SK-N-SH (cell line): ENCODE measurements at regions not wholly inside any gene's neighbourhood (a gene's known extent, or its start where the extent isn't known, plus 50 kb on each side); places are given as distances from the start of the nearest gene placed in this dataset.

Experiments used
- CTCF ChIA-PET: fragments of 300-600, 350-600 bp; formaldehyde crosslinking; extraction: SDS; loops from one replicate; lab custom pipeline; 2021; lab: Yijun Ruan, JAX
- POLR2A ChIA-PET: fragments of 350-600 bp; sonication (Branson Sonifier 250); formaldehyde crosslinking; extraction: SDS; loops from one replicate; lab custom pipeline; 2020; ENCODE audit warnings: antibody characterized with exemption, inconsistent platforms; lab: Yijun Ruan, JAX
- DNase-seq: peaks from one replicate; pipeline ENCODE4 v3.0.0; 2012
- H2AFZ ChIP-seq: fragments of 200-600 bp; sonication (generic); 2 replicates; pipeline ENCODE4 v1.8.1; 2016; ENCODE audit warnings: antibody characterized with exemption, mild to moderate bottlenecking, low read depth
- H3F3A ChIP-seq: fragments of 200-600 bp; sonication (generic); replicated peaks from 2 replicates; pipeline ENCODE3; 2016; ENCODE audit warnings: antibody characterized with exemption, mild to moderate bottlenecking; ENCODE audit not compliant: insufficient read depth
- H3K27ac ChIP-seq, 2 experiments: fragments of 200-500 bp in 1 of 2; fragments of 200-600 bp in 1 of 2; sonication (Bioruptor generic) in 1 of 2; sonication (generic), shearing (Covaris generic) in 1 of 2; 2 replicates each; pipeline versions ENCODE4 v1.5.1 to v1.6.1; 2014 to 2016; ENCODE audit warnings: low read depth in 2 of 2, inconsistent platforms in 1 of 2, low read length in 1 of 2, mild to moderate bottlenecking in 1 of 2, mixed read lengths in 1 of 2
- H3K27me3 ChIP-seq: fragments of 200-600 bp; sonication (generic), shearing (Covaris generic); 2 replicates; pipeline ENCODE4 v1.6.1; 2016; ENCODE audit warnings: mixed run types; ENCODE audit not compliant: insufficient read depth
- H3K36me3 ChIP-seq, 2 experiments: fragments of 200-500 bp in 1 of 2; fragments of 200-600 bp in 1 of 2; sonication (Bioruptor generic) in 1 of 2; sonication (generic) in 1 of 2; replicated peaks in 1 of 2; 2 replicates each; pipeline versions ENCODE3 to v1.5.1; 2014 to 2016; ENCODE audit warnings: low read length in 1 of 2, mild to moderate bottlenecking in 1 of 2; ENCODE audit not compliant: insufficient read depth in 2 of 2, control insufficient read depth in 1 of 2
- H3K4me1 ChIP-seq, 2 experiments: fragments of 200-500 bp in 1 of 2; fragments of 200-600 bp in 1 of 2; sonication (Bioruptor generic) in 1 of 2; sonication (generic), shearing (Covaris generic) in 1 of 2; 2 replicates each; pipeline versions ENCODE4 v1.5.1 to v1.6.1; 2014 to 2016; ENCODE audit warnings: low read depth in 1 of 2, low read length in 1 of 2, mixed run types in 1 of 2; ENCODE audit not compliant: insufficient read depth in 2 of 2, control insufficient read depth in 1 of 2
- H3K4me2 ChIP-seq: fragments of 200-600 bp; sonication (generic), shearing (Covaris generic); 2 replicates; pipeline ENCODE4 v1.6.1; 2017; ENCODE audit warnings: mixed run types
- H3K4me3 ChIP-seq, 2 experiments: fragments of 200-500 bp in 1 of 2; fragments of 200-600 bp in 1 of 2; sonication (Bioruptor generic) in 1 of 2; sonication (generic), shearing (Covaris generic) in 1 of 2; 2 replicates each; pipeline versions ENCODE4 v1.5.1 to v1.8.1; 2014 to 2016; ENCODE audit warnings: low read depth in 2 of 2, inconsistent platforms in 1 of 2, low read length in 1 of 2, mild to moderate bottlenecking in 1 of 2, mixed read lengths in 1 of 2, moderate library complexity in 1 of 2
- H3K79me2 ChIP-seq: fragments of 200-600 bp; sonication (generic); 2 replicates; pipeline ENCODE4 v1.8.1; 2017; ENCODE audit warnings: mild to moderate bottlenecking; ENCODE audit not compliant: insufficient read depth
- H3K9ac ChIP-seq: fragments of 200-600 bp; sonication (generic); 2 replicates; pipeline ENCODE4 v1.6.1; 2017; ENCODE audit warnings: mixed run types
- H3K9me2 ChIP-seq: fragments of 200-600 bp; sonication (generic); 2 replicates; pipeline ENCODE4 v1.6.1; 2017; ENCODE audit warnings: mixed run types
- H3K9me3 ChIP-seq: fragments of 200-600 bp; sonication (generic); 2 replicates; pipeline ENCODE4 v1.6.1; 2017; ENCODE audit warnings: mixed run types, mild to moderate bottlenecking, moderate library complexity
- H4K20me1 ChIP-seq: fragments of 200-600 bp; sonication (generic); 2 replicates; pipeline ENCODE4 v1.6.1; 2017; ENCODE audit warnings: mild to moderate bottlenecking, mixed run types; ENCODE audit not compliant: insufficient read depth
- CHD2 ChIP-seq: fragments of 150-350 bp; IDR thresholded peaks from 2 replicates; pipeline ENCODE4 v1.6.1; 2018; ENCODE audit warnings: low read length; ENCODE audit not compliant: partially characterized antibody
- CTCF ChIP-seq: fragments of 200-600 bp; sonication (generic); IDR thresholded peaks from 2 replicates; pipeline ENCODE4 v1.6.1; 2017; ENCODE audit warnings: antibody characterized with exemption, mild to moderate bottlenecking, moderate library complexity
- ELF1 ChIP-seq: IDR thresholded peaks from 2 replicates; pipeline ENCODE4 v1.4.0; 2012
- EP300 ChIP-seq, 2 experiments: IDR thresholded peaks; 2 replicates each; pipeline versions ENCODE4 v1.4.0 to v1.6.1; 2012; ENCODE audit warnings: borderline replicate concordance in 1 of 2, low read depth in 1 of 2, low read length in 1 of 2
- FOSL2 ChIP-seq: IDR thresholded peaks from 2 replicates; pipeline ENCODE4 v1.4.0; 2012; ENCODE audit warnings: low read depth, mild to moderate bottlenecking, moderate library complexity, borderline replicate concordance
- FOXJ3 ChIP-seq: sonication (generic); formaldehyde crosslinking; IDR thresholded peaks from 2 replicates; pipeline ENCODE4 v1.5.1; 2020; ENCODE audit warnings: mild to moderate bottlenecking, missing genetic modification reagents
- MAX ChIP-seq: IDR thresholded peaks from 2 replicates; pipeline ENCODE4 v1.4.0; 2012; ENCODE audit warnings: low read depth
- PBX3 ChIP-seq: IDR thresholded peaks from 2 replicates; pipeline ENCODE4; 2012
- POLR2AphosphoS5 ChIP-seq: IDR thresholded peaks from 2 replicates; pipeline ENCODE4 v1.6.1; 2012; ENCODE audit warnings: low read depth, low read length
- RAD21 ChIP-seq: IDR thresholded peaks from 2 replicates; pipeline ENCODE4 v1.6.1; 2012; ENCODE audit warnings: mild to moderate bottlenecking, low read length
- RCOR1 ChIP-seq: fragments of 150-350 bp; IDR thresholded peaks from 2 replicates; pipeline ENCODE4 v1.6.1; 2017; ENCODE audit warnings: antibody characterized with exemption, low read length
- RFX5 ChIP-seq: IDR thresholded peaks from 2 replicates; pipeline ENCODE4 v1.6.1; 2012; ENCODE audit warnings: mild to moderate bottlenecking, improper control_type of control experiment, low read length
- SIN3A ChIP-seq: IDR thresholded peaks from 2 replicates; pipeline ENCODE4 v1.6.1; 2012; ENCODE audit warnings: low read depth, mild to moderate bottlenecking, low read length, moderate library complexity, borderline replicate concordance
- SMC3 ChIP-seq: IDR thresholded peaks from 2 replicates; pipeline ENCODE4 v1.6.1; 2012; ENCODE audit warnings: low read depth, low read length, improper control_type of control experiment
- TCF12 ChIP-seq: IDR thresholded peaks from 2 replicates; pipeline ENCODE4 v1.4.0; 2012
- TEAD4 ChIP-seq: IDR thresholded peaks from 2 replicates; pipeline ENCODE4 v1.4.0; 2012; ENCODE audit warnings: mild to moderate bottlenecking, borderline replicate concordance; ENCODE audit not compliant: insufficient read depth
- USF1 ChIP-seq: IDR thresholded peaks from 2 replicates; pipeline ENCODE4 v1.4.0; 2012; ENCODE audit warnings: low read depth, borderline replicate concordance
- WGBS: methylation state at CpG from one replicate; pipeline ENCODE4 v1.1.6; 2017; ENCODE audit warnings: low lambda C conversion rate; 5-methylcytosine and 5-hydroxymethylcytosine counted together

GRCh38 chr2:100692906-100693305, 127.0 kb upstream of the NPAS2 start:
- H4K20me1 ChIP-seq, result no peaks in the 10 kb centered on the region
- no peaks in the 10 kb centered on the region for H3K4me1 ChIP-seq
- no peaks in the 10 kb centered on the region for H3K9me2 ChIP-seq
- no peak overlapping the region for H3K9ac ChIP-seq
- H3K4me3 ChIP-seq, result no peak overlapping the region
- DNase-seq, result no peak
- H3K4me2 ChIP-seq, result no peak overlapping the region
- no peak overlapping the region for H2AFZ ChIP-seq
- CTCF ChIA-PET, result no interaction called here
- H3K36me3 ChIP-seq, result no peaks in the 10 kb centered on the region
- H3K27ac ChIP-seq, result no peak overlapping the region
- H3K27me3 ChIP-seq, result no peaks in the 10 kb centered on the region
- TF ChIP-seq FOXJ3 (CRISPR knock-in tag) (no peak), RAD21 (no peak)
- H3K9me3 ChIP-seq, result peaks cover 5% of the 10 kb centered on the region; the same call in 1 of the 2 replicates
- no peaks in the 10 kb centered on the region for H3K79me2 ChIP-seq
- POLR2A ChIA-PET, result no interaction called here
- H3F3A ChIP-seq, result no peaks in the 10 kb centered on the region

GRCh38 chr2:100699131-100699530, 120.8 kb upstream of the NPAS2 start:
- peaks cover 5% of the 10 kb centered on the region; the same call in 1 of the 2 replicates for H3K9me3 ChIP-seq
- POLR2A ChIA-PET, result no interaction called here
- H3K9ac ChIP-seq, result no peak overlapping the region
- DNase-seq, result no peak
- H3K36me3 ChIP-seq, result no peaks in the 10 kb centered on the region
- no peaks in the 10 kb centered on the region for H3K79me2 ChIP-seq
- H3K4me1 ChIP-seq, result no peaks in the 10 kb centered on the region
- WGBS, result 13% methylated on average over 5 of the region's 5 CpGs
- no peaks in the 10 kb centered on the region for H4K20me1 ChIP-seq
- CTCF ChIA-PET, result no interaction called here
- no peak overlapping the region for H2AFZ ChIP-seq
- H3K4me3 ChIP-seq, result no peak overlapping the region
- H3K27ac ChIP-seq, result no peak overlapping the region
- H3K4me2 ChIP-seq, result no peak overlapping the region
- no peak for TF ChIP-seq CTCF
- TF ChIP-seq SIN3A, result no peak
- TF ChIP-seq FOSL2, result no peak
- no peak for TF ChIP-seq MAX
- no peak for TF ChIP-seq TCF12
- no peak for TF ChIP-seq CHD2
- TF ChIP-seq EP300 (IDR thresholded peaks at IDR 0.05; ENCODE audit: borderline replicate concordance in 1 of 2, low read depth in 1 of 2, low read length in 1 of 2), result no peak
- TF ChIP-seq USF1, result no peak
- TF ChIP-seq PBX3, result no peak
- TF ChIP-seq ELF1, result no peak
- TF ChIP-seq RCOR1, result no peak
- TF ChIP-seq FOXJ3 (CRISPR knock-in tag), result no peak
- TF ChIP-seq SMC3, result no peak
- no peak for TF ChIP-seq TEAD4
- no peak for TF ChIP-seq RFX5
- no peak for TF ChIP-seq POLR2AphosphoS5
- 0 out of 2 replicates have a peak, but pooled peaks cover 5% of the 10 kb centered on the region for H3K27me3 ChIP-seq
- H3F3A ChIP-seq, result no peaks in the 10 kb centered on the region
- H3K9me2 ChIP-seq, result no peaks in the 10 kb centered on the region
